Smooth muscle cell (in vitro differentiated cells): ENCODE measurements at regions not wholly inside any gene's neighbourhood (a gene's known extent, or its start where the extent isn't known, plus 50 kb on each side); places are given as distances from the start of the nearest gene placed in this dataset.

Experiments
- DNase-seq: peaks from one replicate; lab custom pipeline; 2025; ENCODE audit not compliant: unreplicated experiment; lab: John Stamatoyannopoulos, UW
- H2AFZ ChIP-seq: fragments of 200-600 bp; sonication (generic); 2 replicates; pipeline ENCODE4 v1.6.0; 2016; ENCODE audit warnings: antibody characterized with exemption, low read depth, mild to moderate bottlenecking
- H3F3A ChIP-seq: fragments of 200-600 bp; sonication (generic); 2 replicates; pipeline ENCODE4 v1.6.0; 2017; ENCODE audit warnings: antibody characterized with exemption, low read depth
- H3K27ac ChIP-seq: fragments of 200-600 bp; sonication (generic); 2 replicates; pipeline ENCODE4 v1.5.1; 2016; ENCODE audit warnings: low read depth, mild to moderate bottlenecking
- H3K27me3 ChIP-seq: fragments of 200-600 bp; sonication (generic); 2 replicates; pipeline ENCODE4 v1.6.1; 2016; ENCODE audit warnings: low read depth, mild to moderate bottlenecking
- H3K36me3 ChIP-seq: fragments of 200-600 bp; sonication (generic); 2 replicates; pipeline ENCODE4 v1.5.1; 2016; ENCODE audit warnings: low read depth
- H3K4me1 ChIP-seq: fragments of 200-600 bp; sonication (generic); 2 replicates; pipeline ENCODE4 v1.5.1; 2016; ENCODE audit warnings: low read depth
- H3K4me2 ChIP-seq: fragments of 200-600 bp; sonication (generic); 2 replicates; pipeline ENCODE4 v1.6.0; 2016; ENCODE audit warnings: mild to moderate bottlenecking
- H3K4me3 ChIP-seq: fragments of 200-600 bp; sonication (generic); 2 replicates; pipeline ENCODE4 v1.5.1; 2016; ENCODE audit warnings: mild to moderate bottlenecking
- H3K79me2 ChIP-seq: fragments of 200-600 bp; sonication (generic); 2 replicates; pipeline ENCODE4 v1.6.0; 2016; ENCODE audit warnings: low read depth, mild to moderate bottlenecking
- H3K9ac ChIP-seq: fragments of 200-600 bp; sonication (generic); 2 replicates; pipeline ENCODE4 v1.6.0; 2016; ENCODE audit warnings: low read depth
- H3K9me3 ChIP-seq: fragments of 200-600 bp; sonication (generic); replicated peaks from 2 replicates; pipeline ENCODE4 v1.5.1; 2016; ENCODE audit warnings: low read depth
- H4K20me1 ChIP-seq: fragments of 200-600 bp; sonication (generic); 2 replicates; pipeline ENCODE4 v1.6.0; 2016; ENCODE audit warnings: low read depth
- WGBS: methylation state at CpG from one replicate; pipeline ENCODE4 v1.1.7; 2016; ENCODE audit warnings: low lambda C conversion rate; 5-methylcytosine and 5-hydroxymethylcytosine counted together
- TF ChIP-seq, protein P1 (sequence below): fragments of 200-600 bp; sonication (generic); IDR thresholded peaks from 2 replicates; pipeline ENCODE4 v1.5.1; 2017; ENCODE audit warnings: borderline replicate concordance, mild to moderate bottlenecking, antibody characterized with exemption; ENCODE audit not compliant: insufficient read depth, poor library complexity, severe bottlenecking

DNA sequence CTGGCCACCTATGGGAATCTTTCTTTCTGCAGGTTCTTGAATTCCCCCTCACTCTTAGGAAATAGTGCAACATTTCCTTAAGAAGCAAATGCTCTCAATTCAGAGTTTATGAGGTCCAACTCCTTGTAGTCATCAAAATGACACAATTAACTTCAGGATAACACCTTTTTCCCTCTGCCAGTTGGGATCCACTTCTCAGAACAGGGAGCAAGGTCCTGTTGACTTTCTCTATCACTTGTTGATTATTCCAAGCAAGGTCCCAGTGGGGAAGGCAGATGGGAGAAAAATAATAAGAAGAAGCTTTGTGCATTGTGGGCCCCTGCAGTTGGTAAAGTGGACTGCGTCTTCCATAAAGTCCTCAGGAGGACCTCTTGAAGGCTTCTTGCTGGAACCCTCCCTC, 315.6 kb upstream of the NPSR1 start:
- Histone ChIP-seq H3F3A (no peaks in the 10 kb centered on the region), H3K27me3 (no peaks in the 10 kb centered on the region), H3K27ac (no peak overlapping the region), H4K20me1 (no peaks in the 10 kb centered on the region), H2AFZ (no peak overlapping the region), H3K36me3 (no peaks in the 10 kb centered on the region), H3K4me1 (no peaks in the 10 kb centered on the region), H3K9me3 (no peaks in the 10 kb centered on the region), H3K79me2 (no peaks in the 10 kb centered on the region), H3K4me2 (no peak overlapping the region), H3K4me3 (no peak overlapping the region), H3K9ac (no peak overlapping the region)
- WGBS: 100% methylated on average over 1 of the region's 1 CpG
- TF ChIP-seq, protein P1, sequence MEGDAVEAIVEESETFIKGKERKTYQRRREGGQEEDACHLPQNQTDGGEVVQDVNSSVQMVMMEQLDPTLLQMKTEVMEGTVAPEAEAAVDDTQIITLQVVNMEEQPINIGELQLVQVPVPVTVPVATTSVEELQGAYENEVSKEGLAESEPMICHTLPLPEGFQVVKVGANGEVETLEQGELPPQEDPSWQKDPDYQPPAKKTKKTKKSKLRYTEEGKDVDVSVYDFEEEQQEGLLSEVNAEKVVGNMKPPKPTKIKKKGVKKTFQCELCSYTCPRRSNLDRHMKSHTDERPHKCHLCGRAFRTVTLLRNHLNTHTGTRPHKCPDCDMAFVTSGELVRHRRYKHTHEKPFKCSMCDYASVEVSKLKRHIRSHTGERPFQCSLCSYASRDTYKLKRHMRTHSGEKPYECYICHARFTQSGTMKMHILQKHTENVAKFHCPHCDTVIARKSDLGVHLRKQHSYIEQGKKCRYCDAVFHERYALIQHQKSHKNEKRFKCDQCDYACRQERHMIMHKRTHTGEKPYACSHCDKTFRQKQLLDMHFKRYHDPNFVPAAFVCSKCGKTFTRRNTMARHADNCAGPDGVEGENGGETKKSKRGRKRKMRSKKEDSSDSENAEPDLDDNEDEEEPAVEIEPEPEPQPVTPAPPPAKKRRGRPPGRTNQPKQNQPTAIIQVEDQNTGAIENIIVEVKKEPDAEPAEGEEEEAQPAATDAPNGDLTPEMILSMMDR: no peak
- DNase-seq: no peak

DNA sequence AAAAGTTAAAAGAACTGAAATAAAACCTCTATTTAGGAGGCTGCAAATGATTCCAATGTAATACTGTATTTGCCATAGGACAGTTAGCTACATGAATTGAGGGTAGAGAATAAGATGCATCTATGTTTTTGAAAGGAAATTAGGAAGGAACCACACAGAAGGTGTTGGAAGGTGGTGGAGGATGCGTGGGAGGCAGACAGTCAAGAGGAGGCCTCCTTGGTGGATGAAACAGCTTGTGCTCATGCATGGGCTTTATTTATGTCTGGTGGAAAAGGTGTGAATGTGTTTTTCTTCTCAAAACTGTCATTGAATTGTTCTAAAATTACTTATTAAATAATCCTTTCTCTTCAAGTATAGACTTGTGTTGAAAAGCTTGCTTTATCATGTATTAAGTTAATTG, 314.4 kb upstream of the NPSR1 start:
- Histone ChIP-seq H3F3A (no peaks in the 10 kb centered on the region), H3K9me3 (no peaks in the 10 kb centered on the region), H4K20me1 (no peaks in the 10 kb centered on the region), H3K9ac (no peak overlapping the region), H3K4me3 (no peak overlapping the region), H3K4me1 (no peaks in the 10 kb centered on the region), H3K4me2 (no peak overlapping the region), H3K27me3 (no peaks in the 10 kb centered on the region), H2AFZ (no peak overlapping the region), H3K79me2 (no peaks in the 10 kb centered on the region), H3K27ac (no peak overlapping the region), H3K36me3 (no peaks in the 10 kb centered on the region)
- WGBS: 97% methylated on average over 1 of the region's 1 CpG
- DNase-seq: no peak
- TF ChIP-seq, protein P1: no peak

DNA sequence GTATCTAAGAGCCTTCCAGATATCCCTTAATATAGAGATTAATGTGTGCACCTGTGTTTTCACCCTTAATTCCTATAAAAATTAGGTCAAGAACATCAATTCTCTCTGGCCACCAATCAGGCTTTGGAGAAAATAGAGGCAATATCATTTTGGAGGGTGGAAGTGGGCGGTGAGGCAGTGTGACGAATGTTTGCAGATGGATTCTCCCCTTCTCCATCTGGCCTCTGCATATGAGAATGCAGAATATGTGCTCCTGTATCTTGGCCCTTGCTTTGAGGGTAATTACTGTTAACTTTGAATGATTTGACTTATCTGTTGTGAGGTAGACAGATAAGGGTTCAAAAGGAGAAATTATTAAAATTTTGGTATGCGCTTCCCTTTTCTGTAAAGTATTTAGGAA, 304.0 kb upstream of the NPSR1 start:
- TF ChIP-seq, protein P1: no peak
- 91% methylated on average over 3 of the region's 3 CpGs for WGBS

DNA sequence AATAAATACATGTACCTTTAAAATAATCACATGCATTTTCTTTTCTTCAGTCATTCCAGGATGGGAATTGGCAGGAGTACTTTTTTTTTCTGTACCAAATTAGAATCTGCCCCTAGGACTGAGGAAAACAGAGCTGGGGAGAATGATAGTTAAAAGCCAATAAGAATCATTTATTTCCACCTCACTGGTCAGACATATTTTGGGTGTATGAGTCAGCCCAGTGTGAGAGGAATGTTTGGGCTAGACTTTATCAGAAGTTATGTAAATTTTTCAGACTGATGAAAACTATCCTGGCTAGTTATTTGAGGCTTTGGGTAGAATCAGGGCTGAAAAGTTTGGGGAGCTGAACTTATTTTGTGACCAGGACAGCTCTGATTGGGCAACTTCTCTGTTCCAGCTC, 303.1 kb upstream of the NPSR1 start:
- peaks cover 5% of the 10 kb centered on the region for H3K4me1 ChIP-seq
- DNase-seq: no peak
- TF ChIP-seq, protein P1: no peak
- H3K9ac ChIP-seq: no peak overlapping the region
- H3K79me2 ChIP-seq: no peaks in the 10 kb centered on the region
- no peak overlapping the region for H3K4me3 ChIP-seq
- peak overlapping the region; percentile 34 for H2AFZ ChIP-seq
- peak overlapping the region; percentile 52 for H3K4me2 ChIP-seq
- H3F3A ChIP-seq: no peaks in the 10 kb centered on the region
- no peaks in the 10 kb centered on the region for H4K20me1 ChIP-seq
- no peaks in the 10 kb centered on the region for H3K9me3 ChIP-seq
- H3K36me3 ChIP-seq: no peaks in the 10 kb centered on the region
- H3K27me3 ChIP-seq: no peaks in the 10 kb centered on the region
- H3K27ac ChIP-seq: peak overlapping the region; percentile 82

More for the DNA sequence above, 304.0 kb upstream of the NPSR1 start:
- no peaks in the 10 kb centered on the region for H3K36me3 ChIP-seq
- no peak for DNase-seq
- H3K9ac ChIP-seq: no peak overlapping the region
- no peak overlapping the region for H3K27ac ChIP-seq
- no peak overlapping the region for H3K4me2 ChIP-seq
- peaks cover 5% of the 10 kb centered on the region for H3K4me1 ChIP-seq
- H3K27me3 ChIP-seq: no peaks in the 10 kb centered on the region
- no peaks in the 10 kb centered on the region for H4K20me1 ChIP-seq
- no peaks in the 10 kb centered on the region for H3K9me3 ChIP-seq
- no peak overlapping the region for H3K4me3 ChIP-seq
- H3F3A ChIP-seq: no peaks in the 10 kb centered on the region
- no peaks in the 10 kb centered on the region for H3K79me2 ChIP-seq
- no peak overlapping the region for H2AFZ ChIP-seq
